ENCODE measurements at regions not wholly inside any gene's neighbourhood (a gene's known extent, or its start where the extent isn't known, plus 50 kb on each side); places are given as distances from the start of the nearest gene placed in this dataset.

- Histone ChIP-seq H3K79me2 (ENCODE audit: low read length) (no peaks in the 10 kb centered on the region), H3K4me1 (ENCODE audit: insufficient read depth, low read length) (no peaks in the 10 kb centered on the region), H3K4me2 (ENCODE audit: low read length) (no peak overlapping the region), H3K27ac (ENCODE audit: low read length) (no peak overlapping the region), H3K9ac (ENCODE audit: low read length) (no peak overlapping the region), H3K36me3 (ENCODE audit: low read depth, low read length) (no peaks in the 10 kb centered on the region), H3K4me3 (ENCODE audit: low read length) (no peak overlapping the region), H3F3A (ENCODE audit: low read length, unreplicated experiment) (no peaks in the 10 kb centered on the region), H3K9me3 (ENCODE audit: low read length) (no peaks in the 10 kb centered on the region), H3K9me2 (replicated peaks; ENCODE audit: low read length) (no peaks in the 10 kb centered on the region), H4K20me1 (ENCODE audit: low read length) (no peaks in the 10 kb centered on the region), H2AFZ (ENCODE audit: low read length) (no peak overlapping the region), H3K27me3 (ENCODE audit: low read length) (no peaks in the 10 kb centered on the region)
- ATAC-seq (no peak), DNase-seq (no peak)
- ChIA-PET POLR2A (ENCODE audit: unreplicated experiment) (no interaction called here), CTCF (no interaction called here)
- no peak for TF ChIP-seq CTCF (conservative IDR thresholded peaks at IDR 0.05; ENCODE audit: low read depth, low read length)
- TF ChIP-seq EZH2phosphoT487 (IDR thresholded peaks at IDR 0.05; ENCODE audit: borderline replicate concordance, low read length), result no peak
- no peak for TF ChIP-seq EZH2 (IDR thresholded peaks at IDR 0.05; ENCODE audit: low read length, unreplicated experiment)
- BruUV-seq (replicated peaks), result no TSS peak
- intact Hi-C loops (cut with micrococcal nuclease), result no loop called here
Measured at GRCh38 chr7:68362745-68363518, 1235.3 kb upstream of the AUTS2 start.

DNA sequence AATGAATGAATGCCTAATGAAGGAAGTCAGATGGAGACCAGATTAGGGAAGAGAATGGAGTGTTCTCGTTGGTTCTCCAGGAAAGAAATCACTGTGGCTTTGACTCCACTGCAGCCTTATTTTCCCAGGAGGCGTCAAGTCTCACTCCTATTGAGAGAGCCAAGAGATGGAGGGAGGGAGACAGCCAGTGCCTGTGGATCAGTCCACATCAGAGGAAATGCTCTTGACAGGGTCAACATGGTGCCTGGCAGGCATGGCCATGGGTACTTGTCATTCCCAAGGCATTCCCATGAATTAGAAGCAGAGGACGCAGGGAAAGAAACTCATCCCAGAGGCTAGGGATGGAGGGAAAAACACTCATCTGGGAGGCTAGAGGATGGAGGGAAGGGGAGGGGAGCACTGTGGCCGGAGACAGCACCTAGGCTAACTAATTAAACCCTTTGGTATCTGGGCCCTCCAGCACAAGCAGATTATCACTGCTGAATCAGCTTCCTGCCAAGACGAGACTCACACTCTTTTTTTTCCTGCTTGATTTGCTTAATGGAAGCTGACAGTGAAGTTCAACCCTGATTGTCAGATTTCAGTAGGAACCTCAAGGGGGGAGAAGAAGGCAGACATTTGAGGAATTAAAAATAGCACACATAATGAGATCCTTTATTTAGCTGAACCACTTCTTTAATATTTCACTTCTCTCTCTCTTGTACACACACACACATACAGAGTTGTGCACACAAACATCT lies 1233.2 kb upstream of the AUTS2 start:
- BruUV-seq (replicated peaks), result no TSS peak
- H3K27ac ChIP-seq (ENCODE audit: low read length), result no peak overlapping the region
- no peaks in the 10 kb centered on the region for H3K4me1 ChIP-seq (ENCODE audit: insufficient read depth, low read length)
- no peak overlapping the region for H2AFZ ChIP-seq (ENCODE audit: low read length)
- CTCF ChIA-PET, result no interaction called here
- H3K9me3 ChIP-seq (ENCODE audit: low read length), result 0 out of 2 replicates have a peak, but pooled peaks cover 6% of the 10 kb centered on the region
- H3K79me2 ChIP-seq (ENCODE audit: low read length), result no peaks in the 10 kb centered on the region
- H3K9me2 ChIP-seq (replicated peaks; ENCODE audit: low read length), result no peaks in the 10 kb centered on the region
- no peaks in the 10 kb centered on the region for H3K36me3 ChIP-seq (ENCODE audit: low read depth, low read length)
- no peaks in the 10 kb centered on the region for H3K27me3 ChIP-seq (ENCODE audit: low read length)
- no peak for DNase-seq
- H4K20me1 ChIP-seq (ENCODE audit: low read length), result no peaks in the 10 kb centered on the region
- ATAC-seq, result no peak
- intact Hi-C loops (cut with micrococcal nuclease), result no loop called here
- H3K4me2 ChIP-seq (ENCODE audit: low read length), result no peak overlapping the region
- no peak overlapping the region for H3K9ac ChIP-seq (ENCODE audit: low read length)
- POLR2A ChIA-PET (ENCODE audit: unreplicated experiment), result no interaction called here
- TF ChIP-seq CTCF (conservative IDR thresholded peaks at IDR 0.05; ENCODE audit: low read depth, low read length) (no peak), EZH2 (IDR thresholded peaks at IDR 0.05; ENCODE audit: low read length, unreplicated experiment) (no peak), EZH2phosphoT487 (IDR thresholded peaks at IDR 0.05; ENCODE audit: borderline replicate concordance, low read length) (no peak)
- no peak overlapping the region for H3K4me3 ChIP-seq (ENCODE audit: low read length)
- no peaks in the 10 kb centered on the region for H3F3A ChIP-seq (ENCODE audit: low read length, unreplicated experiment)

GRCh38 chr7:68371985-68372384 lies 1226.3 kb upstream of the AUTS2 start:
- BruUV-seq (replicated peaks), result no TSS peak
- CTCF ChIA-PET, result no interaction called here

More at GRCh38 chr7:68371985-68372384, 1226.3 kb upstream of the AUTS2 start:
- no peak overlapping the region for H2AFZ ChIP-seq (ENCODE audit: low read length)
- H3F3A ChIP-seq (ENCODE audit: low read length, unreplicated experiment), result no peaks in the 10 kb centered on the region
- no peaks in the 10 kb centered on the region for H3K36me3 ChIP-seq (ENCODE audit: low read depth, low read length)
- no peak overlapping the region for H3K27ac ChIP-seq (ENCODE audit: low read length)
- H3K9ac ChIP-seq (ENCODE audit: low read length), result no peak overlapping the region
- ATAC-seq, result no peak
- intact Hi-C loops (cut with micrococcal nuclease), result no loop called here
- no peak overlapping the region for H3K4me3 ChIP-seq (ENCODE audit: low read length)
- no peaks in the 10 kb centered on the region for H3K79me2 ChIP-seq (ENCODE audit: low read length)
- H3K9me2 ChIP-seq (replicated peaks; ENCODE audit: low read length), result no peaks in the 10 kb centered on the region
- H4K20me1 ChIP-seq (ENCODE audit: low read length), result no peaks in the 10 kb centered on the region
- 0 out of 2 replicates have a peak, but pooled peaks cover 10% of the 10 kb centered on the region for H3K9me3 ChIP-seq (ENCODE audit: low read length)
- TF ChIP-seq CTCF (conservative IDR thresholded peaks at IDR 0.05; ENCODE audit: low read depth, low read length) (no peak), EZH2phosphoT487 (IDR thresholded peaks at IDR 0.05; ENCODE audit: borderline replicate concordance, low read length) (no peak), EZH2 (IDR thresholded peaks at IDR 0.05; ENCODE audit: low read length, unreplicated experiment) (no peak)
- DNase-seq, result no peak
- H3K4me1 ChIP-seq (ENCODE audit: insufficient read depth, low read length), result no peaks in the 10 kb centered on the region
- no peaks in the 10 kb centered on the region for H3K27me3 ChIP-seq (ENCODE audit: low read length)
- no peak overlapping the region for H3K4me2 ChIP-seq (ENCODE audit: low read length)
- POLR2A ChIA-PET (ENCODE audit: unreplicated experiment), result no interaction called here
